Ishikawa (cell line): ENCODE measurements at regions not wholly inside any gene's neighbourhood (a gene's known extent, or its start where the extent isn't known, plus 50 kb on each side); places are given as distances from the start of the nearest gene placed in this dataset.

Experiments used
- CEBPB ChIP-seq: IDR thresholded peaks from 2 replicates; pipeline ENCODE4 v1.6.1; 2012
- RAD21 ChIP-seq: IDR thresholded peaks from 2 replicates; pipeline ENCODE4 v1.6.1; 2012; ENCODE audit warnings: low read depth
- TAF1 ChIP-seq: IDR thresholded peaks from 2 replicates; pipeline ENCODE4 v1.6.1; 2012; ENCODE audit warnings: low read depth, mild to moderate bottlenecking
- TCF12 ChIP-seq: IDR thresholded peaks from 2 replicates; pipeline ENCODE4 v1.6.1; 2012; ENCODE audit warnings: low read depth
- TEAD4 ChIP-seq: IDR thresholded peaks from 2 replicates; pipeline ENCODE4 v1.6.1; 2012
- YY1 ChIP-seq: IDR thresholded peaks from 2 replicates; pipeline ENCODE4 v1.6.1; 2012; ENCODE audit warnings: low read depth
- ZBTB7A ChIP-seq: IDR thresholded peaks from 2 replicates; pipeline ENCODE4 v1.6.1; 2012; ENCODE audit warnings: low read depth
- TF ChIP-seq, protein P1 (sequence below): IDR thresholded peaks from 2 replicates; pipeline ENCODE4 v1.6.1; 2012; ENCODE audit warnings: low read depth, mild to moderate bottlenecking
- TF ChIP-seq, protein P2 (sequence below): IDR thresholded peaks from 2 replicates; pipeline ENCODE4 v1.6.1; 2012
- TF ChIP-seq, protein P3 (sequence below): IDR thresholded peaks from 2 replicates; pipeline ENCODE4 v1.6.1; 2012

DNA sequence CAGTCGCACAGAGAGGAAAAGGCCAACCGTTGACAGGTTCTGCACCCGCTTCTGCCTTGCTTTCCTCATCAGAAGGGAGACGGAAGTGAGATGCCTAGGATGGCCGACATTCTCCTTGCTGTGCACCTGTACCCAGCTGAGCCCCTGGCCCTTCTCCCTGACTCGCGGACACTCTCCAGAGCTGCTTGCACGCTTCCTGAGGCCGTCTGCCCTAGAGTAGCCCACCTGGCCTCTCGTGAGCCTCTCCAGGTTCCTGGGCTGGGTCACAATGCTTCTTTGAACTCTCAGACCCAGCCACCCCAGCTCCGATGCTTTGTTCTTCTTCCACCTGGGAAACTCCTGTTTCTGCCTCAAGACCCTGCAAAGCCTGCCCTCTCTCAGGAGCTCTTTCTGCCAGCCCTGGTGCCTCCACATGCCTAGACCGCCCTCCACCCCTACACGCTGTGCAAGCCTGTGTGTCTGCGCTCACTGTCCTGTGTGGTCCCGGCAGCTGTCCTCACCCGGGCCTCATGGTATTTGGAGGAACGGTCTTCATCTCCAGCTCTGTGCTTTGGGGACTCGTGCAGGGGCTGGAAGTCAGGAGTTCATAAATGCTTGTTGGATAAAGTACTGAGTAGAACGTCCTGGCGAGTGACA, 345.4 kb upstream of the SALL3 start:
- TF ChIP-seq RAD21 (no peak), TAF1 (no peak), CEBPB (no peak), ZBTB7A (no peak), TCF12 (no peak), YY1 (no peak), TEAD4 (no peak)
- TF ChIP-seq, protein P1, sequence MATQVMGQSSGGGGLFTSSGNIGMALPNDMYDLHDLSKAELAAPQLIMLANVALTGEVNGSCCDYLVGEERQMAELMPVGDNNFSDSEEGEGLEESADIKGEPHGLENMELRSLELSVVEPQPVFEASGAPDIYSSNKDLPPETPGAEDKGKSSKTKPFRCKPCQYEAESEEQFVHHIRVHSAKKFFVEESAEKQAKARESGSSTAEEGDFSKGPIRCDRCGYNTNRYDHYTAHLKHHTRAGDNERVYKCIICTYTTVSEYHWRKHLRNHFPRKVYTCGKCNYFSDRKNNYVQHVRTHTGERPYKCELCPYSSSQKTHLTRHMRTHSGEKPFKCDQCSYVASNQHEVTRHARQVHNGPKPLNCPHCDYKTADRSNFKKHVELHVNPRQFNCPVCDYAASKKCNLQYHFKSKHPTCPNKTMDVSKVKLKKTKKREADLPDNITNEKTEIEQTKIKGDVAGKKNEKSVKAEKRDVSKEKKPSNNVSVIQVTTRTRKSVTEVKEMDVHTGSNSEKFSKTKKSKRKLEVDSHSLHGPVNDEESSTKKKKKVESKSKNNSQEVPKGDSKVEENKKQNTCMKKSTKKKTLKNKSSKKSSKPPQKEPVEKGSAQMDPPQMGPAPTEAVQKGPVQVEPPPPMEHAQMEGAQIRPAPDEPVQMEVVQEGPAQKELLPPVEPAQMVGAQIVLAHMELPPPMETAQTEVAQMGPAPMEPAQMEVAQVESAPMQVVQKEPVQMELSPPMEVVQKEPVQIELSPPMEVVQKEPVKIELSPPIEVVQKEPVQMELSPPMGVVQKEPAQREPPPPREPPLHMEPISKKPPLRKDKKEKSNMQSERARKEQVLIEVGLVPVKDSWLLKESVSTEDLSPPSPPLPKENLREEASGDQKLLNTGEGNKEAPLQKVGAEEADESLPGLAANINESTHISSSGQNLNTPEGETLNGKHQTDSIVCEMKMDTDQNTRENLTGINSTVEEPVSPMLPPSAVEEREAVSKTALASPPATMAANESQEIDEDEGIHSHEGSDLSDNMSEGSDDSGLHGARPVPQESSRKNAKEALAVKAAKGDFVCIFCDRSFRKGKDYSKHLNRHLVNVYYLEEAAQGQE = no peak
- TF ChIP-seq, protein P2, sequence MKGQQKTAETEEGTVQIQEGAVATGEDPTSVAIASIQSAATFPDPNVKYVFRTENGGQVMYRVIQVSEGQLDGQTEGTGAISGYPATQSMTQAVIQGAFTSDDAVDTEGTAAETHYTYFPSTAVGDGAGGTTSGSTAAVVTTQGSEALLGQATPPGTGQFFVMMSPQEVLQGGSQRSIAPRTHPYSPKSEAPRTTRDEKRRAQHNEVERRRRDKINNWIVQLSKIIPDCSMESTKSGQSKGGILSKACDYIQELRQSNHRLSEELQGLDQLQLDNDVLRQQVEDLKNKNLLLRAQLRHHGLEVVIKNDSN = no peak
- TF ChIP-seq, protein P3, sequence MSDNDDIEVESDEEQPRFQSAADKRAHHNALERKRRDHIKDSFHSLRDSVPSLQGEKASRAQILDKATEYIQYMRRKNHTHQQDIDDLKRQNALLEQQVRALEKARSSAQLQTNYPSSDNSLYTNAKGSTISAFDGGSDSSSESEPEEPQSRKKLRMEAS = no peak
